Uterus (tissue), 2 donors: ENCODE measurements at regions not wholly inside any gene's neighbourhood (a gene's known extent, or its start where the extent isn't known, plus 50 kb on each side); places are given as distances from the start of the nearest gene placed in this dataset.

Experiments used
- POLR2A ChIP-seq, 2 donors: fragments of 450-650 bp; IDR thresholded peaks; one replicate each; pipeline ENCODE4 v1.6.1; 2016; ENCODE audit warnings: antibody characterized with exemption in 2 of 2, mild to moderate bottlenecking in 1 of 2, moderate library complexity in 1 of 2
- TF ChIP-seq, protein P1 (sequence below), 4 experiments: fragments of 200-600 bp in 2 of 4; fragments of 450-650 bp in 2 of 4; sonication (generic) in 2 of 4; IDR thresholded peaks; one replicate each; pipeline ENCODE4 v1.5.1; 2016 to 2019; ENCODE audit warnings: antibody characterized with exemption in 4 of 4, mild to moderate bottlenecking in 2 of 4, moderate library complexity in 1 of 4

DNA sequence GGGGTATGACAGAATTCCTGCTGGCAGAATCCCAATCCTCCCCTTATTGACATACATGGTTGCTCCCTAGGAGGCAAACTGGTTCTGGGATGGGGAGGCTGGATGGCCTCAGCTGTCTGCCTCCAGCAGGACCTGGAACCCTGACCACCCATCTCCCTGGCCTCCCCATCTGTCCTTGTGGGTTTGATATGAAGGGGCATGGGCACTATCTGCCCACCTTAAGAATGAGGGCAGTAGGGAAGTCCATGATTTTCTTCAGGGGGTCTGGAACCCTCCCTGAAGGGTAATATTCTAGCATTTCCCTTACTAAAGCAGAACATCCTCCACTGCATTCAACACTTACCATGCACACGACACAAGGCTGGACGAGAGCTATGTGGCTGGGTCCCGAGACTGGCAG, 113.6 kb downstream of the VAPA start:
- TF ChIP-seq, protein P1, sequence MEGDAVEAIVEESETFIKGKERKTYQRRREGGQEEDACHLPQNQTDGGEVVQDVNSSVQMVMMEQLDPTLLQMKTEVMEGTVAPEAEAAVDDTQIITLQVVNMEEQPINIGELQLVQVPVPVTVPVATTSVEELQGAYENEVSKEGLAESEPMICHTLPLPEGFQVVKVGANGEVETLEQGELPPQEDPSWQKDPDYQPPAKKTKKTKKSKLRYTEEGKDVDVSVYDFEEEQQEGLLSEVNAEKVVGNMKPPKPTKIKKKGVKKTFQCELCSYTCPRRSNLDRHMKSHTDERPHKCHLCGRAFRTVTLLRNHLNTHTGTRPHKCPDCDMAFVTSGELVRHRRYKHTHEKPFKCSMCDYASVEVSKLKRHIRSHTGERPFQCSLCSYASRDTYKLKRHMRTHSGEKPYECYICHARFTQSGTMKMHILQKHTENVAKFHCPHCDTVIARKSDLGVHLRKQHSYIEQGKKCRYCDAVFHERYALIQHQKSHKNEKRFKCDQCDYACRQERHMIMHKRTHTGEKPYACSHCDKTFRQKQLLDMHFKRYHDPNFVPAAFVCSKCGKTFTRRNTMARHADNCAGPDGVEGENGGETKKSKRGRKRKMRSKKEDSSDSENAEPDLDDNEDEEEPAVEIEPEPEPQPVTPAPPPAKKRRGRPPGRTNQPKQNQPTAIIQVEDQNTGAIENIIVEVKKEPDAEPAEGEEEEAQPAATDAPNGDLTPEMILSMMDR (IDR thresholded peaks at IDR 0.05), result no peak
- TF ChIP-seq POLR2A (IDR thresholded peaks at IDR 0.05), result no peak
